ENCODE measurements at regions not wholly inside any gene's neighbourhood (a gene's known extent, or its start where the extent isn't known, plus 50 kb on each side); places are given as distances from the start of the nearest gene placed in this dataset.

- no peak for TF ChIP-seq CTCF (IDR thresholded peaks at IDR 0.05)
- no peak for TF ChIP-seq POLR2A (IDR thresholded peaks at IDR 0.05)
Observed at GRCh38 chr4:26108054-26108453, 194.0 kb downstream of the SMIM20 start.
